ENCODE measurements at regions not wholly inside any gene's neighbourhood (a gene's known extent, or its start where the extent isn't known, plus 50 kb on each side); places are given as distances from the start of the nearest gene placed in this dataset.
"Not testable (repeated sequence)": the region's sequence is repeated elsewhere in the genome, so short reads cannot be mapped to it uniquely, and the experiment has no call there.

GRCh38 chr16:33980736-33981135, 521.3 kb downstream of the TP53TG3F start:
- TF ChIP-seq SUZ12 (IDR thresholded peaks at IDR 0.05; ENCODE audit: extremely low read depth, insufficient read depth, insufficient read length); YY1 (IDR thresholded peaks at IDR 0.05; ENCODE audit: insufficient read depth, insufficient read length): not testable (repeated sequence)

Data from NT2/D1 (cell line).